Liver (tissue), 3 donors: ENCODE measurements at regions not wholly inside any gene's neighbourhood (a gene's known extent, or its start where the extent isn't known, plus 50 kb on each side); places are given as distances from the start of the nearest gene placed in this dataset.
"Not testable (repeated sequence)": the region's sequence is repeated elsewhere in the genome, so short reads cannot be mapped to it uniquely, and the experiment has no call there.

Experiments used
- EGR1 ChIP-seq, 2 donors: IDR thresholded peaks; 2 replicates each; pipeline ENCODE4 v1.6.1; 2016 to 2018; ENCODE audit warnings: antibody characterized with exemption in 2 of 2, low read depth in 2 of 2
- FOXA1 ChIP-seq: IDR thresholded peaks from 2 replicates; pipeline ENCODE4 v1.6.1; 2016; ENCODE audit warnings: antibody characterized with exemption
- RAD21 ChIP-seq, 2 donors: IDR thresholded peaks; 2 replicates each; pipeline ENCODE4 v1.6.1; 2016; ENCODE audit warnings: antibody characterized with exemption in 2 of 2, mild to moderate bottlenecking in 2 of 2
- RXRA ChIP-seq, 2 donors: IDR thresholded peaks; 2 replicates each; pipeline ENCODE4 v1.6.1; 2017 to 2018; ENCODE audit warnings: antibody characterized with exemption in 2 of 2, mild to moderate bottlenecking in 1 of 2
- TAF1 ChIP-seq: conservative IDR thresholded peaks from 2 replicates; pipeline ENCODE4 v1.6.1; 2016; ENCODE audit warnings: antibody characterized with exemption, mild to moderate bottlenecking
- TF ChIP-seq, protein P1 (sequence below): fragments of 150-350 bp; IDR thresholded peaks from 2 replicates; pipeline ENCODE4 v1.5.1; 2017; ENCODE audit warnings: improper control_type of control experiment, low read depth, low read length; ENCODE audit not compliant: missing input control
- TF ChIP-seq, protein P2 (sequence below): IDR thresholded peaks from 2 replicates; pipeline ENCODE4 v1.6.1; 2016; ENCODE audit warnings: antibody characterized with exemption
- TF ChIP-seq, protein P3 (sequence below): IDR thresholded peaks from 2 replicates; pipeline ENCODE4 v1.6.1; 2016; ENCODE audit warnings: antibody characterized with exemption
- donor health status: healthy.
- donor health status: healthy.

- not testable (repeated sequence) for TF ChIP-seq EGR1 (IDR thresholded peaks at IDR 0.05; ENCODE audit: low read depth in 2 of 2); TAF1; RXRA (IDR thresholded peaks at IDR 0.05); RAD21 (IDR thresholded peaks at IDR 0.05); FOXA1
- TF ChIP-seq, protein P1, sequence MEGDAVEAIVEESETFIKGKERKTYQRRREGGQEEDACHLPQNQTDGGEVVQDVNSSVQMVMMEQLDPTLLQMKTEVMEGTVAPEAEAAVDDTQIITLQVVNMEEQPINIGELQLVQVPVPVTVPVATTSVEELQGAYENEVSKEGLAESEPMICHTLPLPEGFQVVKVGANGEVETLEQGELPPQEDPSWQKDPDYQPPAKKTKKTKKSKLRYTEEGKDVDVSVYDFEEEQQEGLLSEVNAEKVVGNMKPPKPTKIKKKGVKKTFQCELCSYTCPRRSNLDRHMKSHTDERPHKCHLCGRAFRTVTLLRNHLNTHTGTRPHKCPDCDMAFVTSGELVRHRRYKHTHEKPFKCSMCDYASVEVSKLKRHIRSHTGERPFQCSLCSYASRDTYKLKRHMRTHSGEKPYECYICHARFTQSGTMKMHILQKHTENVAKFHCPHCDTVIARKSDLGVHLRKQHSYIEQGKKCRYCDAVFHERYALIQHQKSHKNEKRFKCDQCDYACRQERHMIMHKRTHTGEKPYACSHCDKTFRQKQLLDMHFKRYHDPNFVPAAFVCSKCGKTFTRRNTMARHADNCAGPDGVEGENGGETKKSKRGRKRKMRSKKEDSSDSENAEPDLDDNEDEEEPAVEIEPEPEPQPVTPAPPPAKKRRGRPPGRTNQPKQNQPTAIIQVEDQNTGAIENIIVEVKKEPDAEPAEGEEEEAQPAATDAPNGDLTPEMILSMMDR = not testable (repeated sequence)
- TF ChIP-seq, protein P2, sequence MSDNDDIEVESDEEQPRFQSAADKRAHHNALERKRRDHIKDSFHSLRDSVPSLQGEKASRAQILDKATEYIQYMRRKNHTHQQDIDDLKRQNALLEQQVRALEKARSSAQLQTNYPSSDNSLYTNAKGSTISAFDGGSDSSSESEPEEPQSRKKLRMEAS = not testable (repeated sequence)
- TF ChIP-seq, protein P3, sequence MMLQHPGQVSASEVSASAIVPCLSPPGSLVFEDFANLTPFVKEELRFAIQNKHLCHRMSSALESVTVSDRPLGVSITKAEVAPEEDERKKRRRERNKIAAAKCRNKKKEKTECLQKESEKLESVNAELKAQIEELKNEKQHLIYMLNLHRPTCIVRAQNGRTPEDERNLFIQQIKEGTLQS = not testable (repeated sequence)
Measured at GRCh38 chr21:18857606-18858005, 454.0 kb upstream of the TMPRSS15 start.
